HCT116 (cell line): ENCODE measurements at regions not wholly inside any gene's neighbourhood (a gene's known extent, or its start where the extent isn't known, plus 50 kb on each side); places are given as distances from the start of the nearest gene placed in this dataset.
"Not testable (repeated sequence)": the region's sequence is repeated elsewhere in the genome, so short reads cannot be mapped to it uniquely, and the experiment has no call there.

Experiments used
- CEBPB ChIP-seq: IDR thresholded peaks from 2 replicates; pipeline ENCODE4 v1.6.1; 2012; ENCODE audit warnings: low read depth
- EGR1 ChIP-seq: IDR thresholded peaks from 2 replicates; pipeline ENCODE4 v1.6.1; 2012; ENCODE audit warnings: low read depth
- EZH2 ChIP-seq: fragments of 200-600 bp; sonication (generic); IDR thresholded peaks from 2 replicates; pipeline ENCODE4 v1.6.1; 2017; ENCODE audit warnings: antibody characterized with exemption, mixed run types
- EZH2phosphoT487 ChIP-seq: fragments of 200-600 bp; IDR thresholded peaks from 2 replicates; pipeline ENCODE4 v1.6.1; 2018; ENCODE audit warnings: antibody characterized with exemption, borderline replicate concordance
- POLR2A ChIP-seq: IDR thresholded peaks from 2 replicates; pipeline ENCODE4 v1.7.0; 2011; ENCODE audit warnings: borderline replicate concordance; ENCODE audit not compliant: insufficient read depth, insufficient read length; ENCODE audit errors: extremely low read depth
- POLR2AphosphoS5 ChIP-seq: IDR thresholded peaks from 2 replicates; pipeline ENCODE4 v1.6.1; 2011; ENCODE audit warnings: mild to moderate bottlenecking, low read depth, low read length, moderate library complexity
- RAD21 ChIP-seq: IDR thresholded peaks from 2 replicates; pipeline ENCODE4 v1.6.1; 2012; ENCODE audit warnings: low read depth, mild to moderate bottlenecking
- SIN3A ChIP-seq: IDR thresholded peaks from 2 replicates; pipeline ENCODE4 v1.6.1; 2012; ENCODE audit warnings: low read depth
- TCF7L2 ChIP-seq: IDR thresholded peaks from 2 replicates; pipeline ENCODE4 v1.7.0; 2011; ENCODE audit warnings: borderline replicate concordance, inconsistent platforms; ENCODE audit not compliant: insufficient read depth, insufficient read length; ENCODE audit errors: extremely low read depth
- YY1 ChIP-seq: IDR thresholded peaks from 2 replicates; pipeline ENCODE4 v1.6.1; 2011; ENCODE audit warnings: low read length, low read depth, moderate library complexity, mild to moderate bottlenecking; ENCODE audit not compliant: insufficient replicate concordance; ENCODE audit errors: extremely low read depth
- ZNF274 ChIP-seq: fragments of 200-500 bp; sonication (Bioruptor generic); IDR thresholded peaks from 2 replicates; pipeline ENCODE4 v1.6.1; 2014; ENCODE audit warnings: mild to moderate bottlenecking, low read depth, low read length, inconsistent platforms
- TF ChIP-seq, protein P1 (sequence below): IDR thresholded peaks from 2 replicates; pipeline ENCODE4 v1.6.1; 2012
- TF ChIP-seq, protein P2 (sequence below), 3 experiments: fragments of 200-600 bp in 1 of 3; sonication (generic) in 1 of 3; IDR thresholded peaks in 2 of 3; conservative IDR thresholded peaks in 1 of 3; 2 replicates each; pipeline ENCODE4 v1.5.1; 2012 to 2017; ENCODE audit warnings: low read depth in 2 of 3, low read length in 2 of 3, antibody characterized with exemption in 1 of 3, borderline replicate concordance in 1 of 3, control low read depth in 1 of 3, mild to moderate bottlenecking in 1 of 3, mixed read lengths in 1 of 3, mixed run types in 1 of 3, moderate library complexity in 1 of 3; ENCODE audit not compliant: insufficient read depth in 1 of 3
- TF ChIP-seq, protein P3 (sequence below): IDR thresholded peaks from 2 replicates; pipeline ENCODE4 v1.6.1; 2012; ENCODE audit warnings: low read depth

DNA sequence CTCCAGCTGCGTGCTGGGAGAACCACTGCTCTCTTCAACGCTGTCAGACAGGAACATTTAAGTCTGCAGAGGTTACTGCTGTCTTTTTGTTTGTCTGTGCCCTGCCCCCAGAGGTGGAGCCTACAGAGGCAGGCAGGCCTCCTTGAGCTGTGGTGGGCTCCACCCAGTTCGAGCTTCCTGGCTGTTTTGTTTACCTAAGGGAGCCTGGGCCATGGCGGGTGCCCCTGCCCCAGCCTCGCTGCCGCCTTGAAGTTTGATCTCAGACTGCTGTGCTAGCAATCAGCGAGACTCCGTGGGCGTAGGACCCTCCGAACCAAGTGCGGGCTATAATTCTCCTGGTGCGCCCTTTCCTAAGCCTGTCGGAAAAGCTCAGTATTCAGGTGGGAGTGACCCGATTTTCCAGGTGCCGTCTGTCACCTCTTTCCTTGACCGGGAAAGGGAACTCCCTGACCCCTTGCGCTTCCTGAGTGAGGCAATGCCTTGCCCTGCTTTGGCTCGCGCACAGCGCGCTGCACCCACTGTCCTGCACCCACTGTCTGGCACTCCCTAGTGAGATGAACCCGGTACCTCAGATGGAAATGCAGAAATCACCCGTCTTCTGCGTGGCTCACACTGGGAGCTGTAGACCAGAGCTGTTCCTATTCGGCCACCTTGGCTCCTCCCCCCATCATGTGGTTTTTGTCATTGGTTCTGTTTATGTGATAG, 130.0 kb downstream of the LEPR start:
- not testable (repeated sequence) for TF ChIP-seq POLR2A, EZH2phosphoT487, ZNF274, POLR2AphosphoS5, TCF7L2, RAD21, EZH2, YY1, CEBPB, SIN3A, EGR1
- TF ChIP-seq, protein P1, sequence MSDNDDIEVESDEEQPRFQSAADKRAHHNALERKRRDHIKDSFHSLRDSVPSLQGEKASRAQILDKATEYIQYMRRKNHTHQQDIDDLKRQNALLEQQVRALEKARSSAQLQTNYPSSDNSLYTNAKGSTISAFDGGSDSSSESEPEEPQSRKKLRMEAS, result not testable (repeated sequence)
- TF ChIP-seq, protein P2, sequence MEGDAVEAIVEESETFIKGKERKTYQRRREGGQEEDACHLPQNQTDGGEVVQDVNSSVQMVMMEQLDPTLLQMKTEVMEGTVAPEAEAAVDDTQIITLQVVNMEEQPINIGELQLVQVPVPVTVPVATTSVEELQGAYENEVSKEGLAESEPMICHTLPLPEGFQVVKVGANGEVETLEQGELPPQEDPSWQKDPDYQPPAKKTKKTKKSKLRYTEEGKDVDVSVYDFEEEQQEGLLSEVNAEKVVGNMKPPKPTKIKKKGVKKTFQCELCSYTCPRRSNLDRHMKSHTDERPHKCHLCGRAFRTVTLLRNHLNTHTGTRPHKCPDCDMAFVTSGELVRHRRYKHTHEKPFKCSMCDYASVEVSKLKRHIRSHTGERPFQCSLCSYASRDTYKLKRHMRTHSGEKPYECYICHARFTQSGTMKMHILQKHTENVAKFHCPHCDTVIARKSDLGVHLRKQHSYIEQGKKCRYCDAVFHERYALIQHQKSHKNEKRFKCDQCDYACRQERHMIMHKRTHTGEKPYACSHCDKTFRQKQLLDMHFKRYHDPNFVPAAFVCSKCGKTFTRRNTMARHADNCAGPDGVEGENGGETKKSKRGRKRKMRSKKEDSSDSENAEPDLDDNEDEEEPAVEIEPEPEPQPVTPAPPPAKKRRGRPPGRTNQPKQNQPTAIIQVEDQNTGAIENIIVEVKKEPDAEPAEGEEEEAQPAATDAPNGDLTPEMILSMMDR (IDR thresholded peaks at IDR 0.05 in 2 of 3, conservative IDR thresholded peaks at IDR 0.05 in 1 of 3; ENCODE audit: borderline replicate concordance in 1 of 3, insufficient read depth in 1 of 3, low read depth in 2 of 3, low read length in 2 of 3), result not testable (repeated sequence)
- TF ChIP-seq, protein P3, sequence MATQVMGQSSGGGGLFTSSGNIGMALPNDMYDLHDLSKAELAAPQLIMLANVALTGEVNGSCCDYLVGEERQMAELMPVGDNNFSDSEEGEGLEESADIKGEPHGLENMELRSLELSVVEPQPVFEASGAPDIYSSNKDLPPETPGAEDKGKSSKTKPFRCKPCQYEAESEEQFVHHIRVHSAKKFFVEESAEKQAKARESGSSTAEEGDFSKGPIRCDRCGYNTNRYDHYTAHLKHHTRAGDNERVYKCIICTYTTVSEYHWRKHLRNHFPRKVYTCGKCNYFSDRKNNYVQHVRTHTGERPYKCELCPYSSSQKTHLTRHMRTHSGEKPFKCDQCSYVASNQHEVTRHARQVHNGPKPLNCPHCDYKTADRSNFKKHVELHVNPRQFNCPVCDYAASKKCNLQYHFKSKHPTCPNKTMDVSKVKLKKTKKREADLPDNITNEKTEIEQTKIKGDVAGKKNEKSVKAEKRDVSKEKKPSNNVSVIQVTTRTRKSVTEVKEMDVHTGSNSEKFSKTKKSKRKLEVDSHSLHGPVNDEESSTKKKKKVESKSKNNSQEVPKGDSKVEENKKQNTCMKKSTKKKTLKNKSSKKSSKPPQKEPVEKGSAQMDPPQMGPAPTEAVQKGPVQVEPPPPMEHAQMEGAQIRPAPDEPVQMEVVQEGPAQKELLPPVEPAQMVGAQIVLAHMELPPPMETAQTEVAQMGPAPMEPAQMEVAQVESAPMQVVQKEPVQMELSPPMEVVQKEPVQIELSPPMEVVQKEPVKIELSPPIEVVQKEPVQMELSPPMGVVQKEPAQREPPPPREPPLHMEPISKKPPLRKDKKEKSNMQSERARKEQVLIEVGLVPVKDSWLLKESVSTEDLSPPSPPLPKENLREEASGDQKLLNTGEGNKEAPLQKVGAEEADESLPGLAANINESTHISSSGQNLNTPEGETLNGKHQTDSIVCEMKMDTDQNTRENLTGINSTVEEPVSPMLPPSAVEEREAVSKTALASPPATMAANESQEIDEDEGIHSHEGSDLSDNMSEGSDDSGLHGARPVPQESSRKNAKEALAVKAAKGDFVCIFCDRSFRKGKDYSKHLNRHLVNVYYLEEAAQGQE, result not testable (repeated sequence)
